Stimulated activated CD8-positive, alpha-beta memory T cell treated with anti-CD3 and anti-CD28 coated beads, Interleukin-12 subunit alpha, Interleukin-12 subunit beta, amount 100 ng/mL, for 1 hour (primary cell): ENCODE measurements at regions not wholly inside any gene's neighbourhood (a gene's known extent, or its start where the extent isn't known, plus 50 kb on each side); places are given as distances from the start of the nearest gene placed in this dataset.
"Not testable (repeated sequence)": the region's sequence is repeated elsewhere in the genome, so short reads cannot be mapped to it uniquely, and the experiment has no call there.

Experiments
- DNase-seq: peaks from one replicate; pipeline ENCODE4 v3.0.0-alpha.2; 2020; ENCODE audit warnings: low read depth

DNA sequence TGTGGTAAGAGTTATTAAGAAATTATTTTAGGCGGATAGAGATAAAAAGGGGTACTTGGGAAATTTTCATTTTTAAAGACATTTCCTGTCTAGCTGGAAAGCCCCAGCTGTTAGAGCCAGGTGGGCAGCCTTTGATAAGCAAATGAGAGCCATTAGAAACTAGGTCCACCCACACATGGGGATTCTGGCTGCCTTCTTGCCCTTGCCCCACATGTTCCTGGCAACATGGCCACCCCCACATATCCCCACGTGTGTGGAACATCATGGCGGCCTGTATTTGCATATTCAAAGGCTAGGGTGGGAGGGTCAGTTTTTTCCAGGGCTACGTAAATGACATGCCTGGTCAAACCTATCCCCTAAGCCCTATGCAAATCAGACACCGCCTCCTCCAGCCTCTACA, 1382.1 kb downstream of the AACS start:
- DNase-seq: no peak

DNA sequence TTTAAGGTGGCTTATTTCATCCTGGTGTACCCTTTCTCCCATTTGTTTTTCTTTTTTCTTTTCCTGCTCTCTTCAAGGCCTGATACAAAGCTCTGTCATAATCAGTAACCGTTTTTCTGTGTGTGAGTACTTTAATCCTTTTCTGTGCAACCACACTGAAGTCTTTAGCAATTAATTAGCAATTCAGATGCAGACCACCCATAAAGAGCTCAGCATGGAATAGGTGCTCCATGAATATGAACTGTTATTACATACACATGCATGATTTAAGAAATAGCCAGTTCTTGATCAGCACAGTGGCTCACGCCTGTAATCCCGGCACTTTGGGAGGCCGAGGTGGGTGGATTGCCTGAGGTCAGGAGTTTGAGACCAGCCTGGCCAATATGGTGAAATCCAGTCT, 1386.6 kb downstream of the AACS start:
- no peak for DNase-seq

DNA sequence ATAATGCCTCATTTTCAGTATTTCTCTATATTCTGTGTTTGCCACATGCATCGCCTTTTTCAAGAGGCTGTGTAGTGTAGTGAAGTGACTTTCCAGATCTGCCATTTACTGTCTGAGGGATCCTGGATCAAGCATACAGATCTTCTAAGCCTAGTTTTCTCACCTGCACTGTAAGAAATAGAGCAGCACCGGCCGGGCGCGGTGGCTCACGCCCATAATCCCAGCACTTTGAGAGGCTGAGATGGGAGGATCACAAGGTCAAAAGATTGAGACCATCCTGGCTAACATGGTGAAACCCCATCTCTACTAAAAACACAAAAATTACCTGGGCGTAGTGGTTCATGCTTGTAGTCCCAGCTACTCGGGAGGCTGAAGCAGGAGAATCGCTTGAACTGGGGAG, 1387.5 kb downstream of the AACS start:
- not testable (repeated sequence) for DNase-seq

- DNase-seq: no peak
These were observed 1389.3 kb downstream of the AACS start for GRCh38 chr12:126454581-126454980.

DNA sequence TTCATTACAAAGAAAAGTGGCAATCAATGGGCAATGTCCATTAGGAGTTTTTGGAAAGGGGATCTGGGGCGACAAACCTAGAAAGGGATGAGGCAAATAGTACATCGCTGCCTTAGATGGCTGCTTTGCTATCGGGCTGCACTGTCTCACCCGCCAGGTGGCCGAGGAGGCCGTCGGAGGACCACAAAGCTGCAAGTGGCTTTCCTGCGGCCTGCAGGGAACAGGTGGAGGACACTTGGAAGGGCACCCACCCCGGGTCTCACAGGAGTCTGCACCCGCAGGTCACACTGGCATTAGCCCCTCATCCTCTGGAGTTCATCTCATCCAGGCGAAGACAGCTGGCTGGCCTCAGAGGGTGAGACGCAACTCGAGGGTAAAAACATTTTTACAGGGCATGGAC, 1392.5 kb downstream of the AACS start:
- no peak for DNase-seq

DNA sequence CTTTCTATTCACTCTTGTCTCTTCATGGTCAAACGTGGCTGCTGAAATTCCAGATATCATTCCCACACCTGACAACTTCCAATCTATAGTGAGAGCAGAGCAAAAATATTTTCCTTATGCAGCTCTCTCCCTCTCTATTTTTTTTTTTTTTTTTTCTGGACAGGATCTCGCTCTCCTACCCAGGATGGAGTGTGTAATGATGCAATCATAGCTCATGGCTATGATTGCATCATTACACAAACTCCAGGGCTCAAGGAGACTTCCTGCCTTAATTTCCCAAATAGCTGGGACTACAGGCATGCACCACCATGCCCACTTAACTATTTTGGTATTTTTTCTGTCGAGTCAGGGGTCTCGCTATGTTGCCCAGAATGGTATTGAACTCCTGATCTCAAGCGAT, 1398.9 kb downstream of the AACS start:
- DNase-seq: no peak

DNA sequence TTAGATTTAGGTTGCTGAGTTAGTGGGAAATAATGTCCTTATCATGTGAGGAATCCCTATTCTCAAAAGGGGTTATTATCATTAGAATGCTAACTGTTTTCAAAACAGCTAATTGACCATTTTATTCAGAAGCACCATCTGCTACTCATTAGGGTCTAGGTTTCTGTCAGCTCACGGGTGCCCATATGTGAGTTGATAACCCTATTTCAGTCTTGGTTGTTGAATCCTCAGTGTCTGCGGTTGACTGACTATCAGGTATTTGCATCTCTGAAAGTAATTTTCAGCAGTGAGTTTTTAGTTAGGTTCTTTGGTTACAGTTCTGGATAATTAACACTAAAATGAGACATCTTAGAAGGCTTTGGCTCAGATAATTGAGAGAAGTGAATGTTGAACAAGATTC, 1404.0 kb downstream of the AACS start:
- no peak for DNase-seq

GRCh38 chr12:126474703-126475102, 1409.5 kb downstream of the AACS start:
- no peak for DNase-seq

- no peak for DNase-seq
These were observed 1415.2 kb downstream of the AACS start for GRCh38 chr12:126480451-126480850.

DNA sequence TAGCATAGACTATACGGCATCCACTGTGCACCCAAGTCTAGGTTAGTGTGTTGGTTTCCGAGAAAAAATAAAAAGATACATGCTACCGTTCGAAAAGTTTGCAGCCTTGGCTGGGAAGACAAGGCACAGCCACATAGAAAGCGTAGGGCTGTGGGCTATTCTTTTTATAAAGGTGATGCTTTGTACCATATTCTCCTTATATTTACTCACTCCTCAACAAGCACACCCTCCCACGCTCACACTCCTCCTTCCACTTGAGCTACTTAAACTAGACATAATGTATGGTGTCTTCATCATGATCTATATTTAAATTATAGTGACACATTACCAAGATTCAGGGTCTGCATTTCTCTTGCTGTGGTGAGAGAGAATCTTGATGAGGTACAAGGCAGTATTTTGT, 1416.5 kb downstream of the AACS start:
- no peak for DNase-seq

DNA sequence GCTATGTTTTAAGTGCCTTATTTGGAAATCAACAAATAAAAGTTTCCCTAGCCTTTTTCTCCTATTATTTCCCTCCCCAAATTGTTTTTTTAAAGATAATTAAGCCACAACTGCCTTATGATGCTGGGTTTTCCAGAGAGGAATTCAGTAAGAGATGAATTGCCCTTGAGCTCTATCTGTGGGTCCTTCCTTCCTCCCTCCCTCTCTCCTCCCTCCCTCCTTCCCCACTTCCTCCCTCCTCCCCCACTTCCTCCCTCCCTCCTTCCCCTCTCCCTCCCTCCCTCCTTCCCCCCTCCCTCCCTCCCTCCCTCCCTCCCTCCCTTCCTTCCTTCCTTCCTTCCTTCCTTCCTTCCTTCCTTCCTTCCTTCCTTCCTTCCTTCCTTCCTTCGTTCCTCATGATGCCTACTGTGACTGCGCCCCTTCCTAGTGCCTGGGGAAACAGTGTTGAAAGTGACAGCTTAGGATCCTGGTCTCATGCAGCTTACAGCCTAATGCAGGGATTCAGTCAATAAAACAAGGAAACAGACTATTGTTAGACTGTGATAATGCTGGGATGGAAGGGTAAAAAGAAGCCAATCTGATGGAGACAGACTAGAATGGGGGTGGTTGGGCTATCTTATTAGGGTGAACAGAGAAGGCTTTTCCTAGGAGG, 1417.1 kb downstream of the AACS start:
- DNase-seq: no peak

- DNase-seq: no peak
These were observed 1418.2 kb downstream of the AACS start for GRCh38 chr12:126483145-126484068.

DNA sequence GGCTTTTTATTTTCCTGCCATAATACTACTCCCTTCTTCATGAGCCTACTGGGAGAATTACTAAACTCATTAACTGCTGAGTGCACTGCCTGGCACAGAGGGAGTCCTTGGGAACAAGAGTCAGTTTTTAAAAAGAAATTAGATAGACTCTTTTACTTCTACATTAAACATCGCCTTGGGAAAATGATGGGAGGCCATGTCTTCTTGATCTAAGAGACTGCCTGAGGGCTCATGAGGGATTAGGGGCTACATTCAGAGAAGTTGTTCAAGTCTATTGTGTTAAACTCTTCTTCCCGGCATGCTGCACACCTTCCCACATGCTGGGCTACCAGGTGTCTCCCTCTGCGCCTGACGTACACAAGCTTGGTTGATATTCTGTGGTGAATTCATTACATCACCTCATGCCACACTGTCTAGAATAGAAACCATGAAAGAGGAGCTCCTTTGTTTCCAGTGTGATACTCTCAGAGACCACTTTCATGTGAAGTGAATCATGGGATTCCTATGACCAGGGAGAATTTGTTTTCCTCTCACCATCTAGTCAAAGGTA, 1422.3 kb downstream of the AACS start:
- DNase-seq: no peak

GRCh38 chr12:126488806-126489205, 1423.6 kb downstream of the AACS start:
- no peak for DNase-seq

- no peak for DNase-seq
These were observed 1426.9 kb downstream of the AACS start for GRCh38 chr12:126492181-126492580.

DNA sequence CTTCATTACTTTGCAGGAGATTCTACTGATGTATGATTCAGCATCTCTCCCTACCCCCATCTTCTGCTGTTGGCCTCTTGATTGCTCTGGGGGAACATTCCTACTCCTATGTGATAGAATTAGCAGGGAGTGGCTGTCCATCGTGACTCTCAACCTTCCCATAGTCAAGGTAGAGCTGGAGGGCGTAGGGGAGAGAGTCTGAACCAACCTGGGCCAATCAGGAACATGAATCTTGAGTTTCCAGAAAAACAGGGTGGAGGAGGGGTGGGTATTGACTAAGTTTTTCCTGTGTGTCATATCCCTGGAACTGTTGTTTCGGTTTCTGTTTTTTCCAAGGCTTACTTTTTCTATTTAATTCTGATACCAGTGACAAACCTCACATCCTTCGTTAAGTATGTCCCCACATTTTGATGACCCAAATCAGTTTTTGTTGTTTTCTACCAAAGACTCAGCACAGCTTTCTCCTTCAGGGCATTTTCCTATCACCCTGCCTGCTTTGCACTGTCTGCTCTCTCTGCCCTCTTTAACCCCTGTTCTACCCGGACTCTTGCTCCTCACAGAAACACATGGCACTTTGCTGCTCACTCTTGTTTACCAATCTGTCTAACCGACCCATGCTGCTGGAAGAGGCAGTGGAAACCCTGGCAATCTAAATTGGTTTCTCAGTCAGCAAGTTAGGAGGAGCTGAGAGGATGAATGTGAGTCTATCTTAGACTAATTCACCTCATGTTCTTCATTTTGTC, 1428.3 kb downstream of the AACS start:
- DNase-seq: no peak

- DNase-seq: no peak
These were observed 1431.0 kb downstream of the AACS start for GRCh38 chr12:126496201-126496600.

DNA sequence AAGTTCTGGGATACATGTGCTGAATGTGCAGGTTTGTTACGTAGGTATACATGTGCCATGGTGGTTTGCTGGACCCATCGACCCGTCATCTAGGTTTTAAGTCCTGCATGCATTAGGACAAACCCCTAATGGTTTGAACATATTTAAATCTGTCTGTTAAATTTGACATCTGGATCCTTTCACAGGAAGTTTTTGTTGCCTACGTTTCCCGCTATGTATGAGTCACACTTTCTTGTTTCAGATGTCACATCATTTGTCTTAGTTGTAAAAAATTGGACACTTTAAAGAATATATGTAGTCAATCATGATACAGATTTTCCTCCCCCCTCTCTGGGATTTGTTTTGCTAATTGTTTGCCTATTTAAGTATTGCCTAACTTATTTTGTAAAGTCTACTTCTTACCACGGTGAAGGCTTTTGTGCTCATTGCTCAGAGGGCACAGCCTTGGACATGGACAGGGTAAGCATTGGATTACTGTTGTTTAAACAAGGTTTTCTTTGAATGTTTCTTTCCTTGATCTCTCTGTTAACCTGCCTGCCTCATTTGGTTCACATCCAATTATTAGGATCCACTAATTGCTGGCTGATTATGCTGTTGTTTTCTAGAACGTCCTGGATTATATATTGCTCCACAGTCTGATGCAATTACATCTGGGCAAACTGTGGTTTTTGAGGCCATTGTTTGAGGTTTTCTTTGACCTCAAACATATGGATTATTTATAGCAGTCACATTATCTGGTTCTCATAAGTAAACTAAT, 1441.4 kb downstream of the AACS start:
- DNase-seq: no peak

- DNase-seq: no peak
These were observed 1442.0 kb downstream of the AACS start for GRCh38 chr12:126507231-126507630.

DNA sequence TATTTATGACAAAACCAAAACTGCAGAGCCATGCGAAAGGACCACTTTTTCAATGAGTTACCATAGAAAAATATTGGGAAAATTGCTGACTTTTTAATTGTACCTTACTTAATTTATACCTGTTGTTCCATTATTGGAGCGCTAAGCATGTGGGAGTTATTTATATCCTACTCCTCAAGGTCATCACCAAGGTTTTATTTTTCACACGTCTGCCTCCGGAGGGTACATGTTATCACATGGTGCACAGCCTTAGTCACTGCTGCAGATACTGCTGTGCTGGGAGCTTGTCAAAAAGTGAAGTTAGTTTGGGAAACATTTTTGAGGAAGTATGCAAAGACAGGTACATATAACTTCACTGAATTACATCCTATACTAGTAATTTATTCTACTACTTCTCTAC, 1444.3 kb downstream of the AACS start:
- DNase-seq: no peak

GRCh38 chr12:126510630-126511029, 1445.4 kb downstream of the AACS start:
- no peak for DNase-seq
